ENCODE measurements at regions not wholly inside any gene's neighbourhood (a gene's known extent, or its start where the extent isn't known, plus 50 kb on each side); places are given as distances from the start of the nearest gene placed in this dataset.
"Not testable (repeated sequence)": the region's sequence is repeated elsewhere in the genome, so short reads cannot be mapped to it uniquely, and the experiment has no call there.

DNA sequence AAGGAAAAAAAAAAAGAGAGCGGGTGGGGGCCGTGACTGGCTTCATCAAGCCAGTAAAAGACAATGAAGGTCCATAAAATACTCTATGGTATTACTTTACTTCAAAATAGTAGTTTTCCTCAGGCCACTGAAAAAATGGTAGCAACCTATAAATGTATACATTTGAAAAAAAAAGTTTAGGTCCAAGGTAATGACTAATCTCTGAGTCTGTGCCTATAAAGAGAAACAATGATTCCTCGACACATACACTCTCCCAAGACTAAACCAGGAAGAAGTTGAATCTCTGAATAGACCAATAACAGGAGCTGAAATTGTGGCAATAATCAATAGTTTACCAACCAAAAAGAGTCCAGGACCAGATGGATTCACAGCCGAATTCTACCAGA, 84.5 kb upstream of the SIRPG start:
- not testable (repeated sequence) for DNase-seq

DNA sequence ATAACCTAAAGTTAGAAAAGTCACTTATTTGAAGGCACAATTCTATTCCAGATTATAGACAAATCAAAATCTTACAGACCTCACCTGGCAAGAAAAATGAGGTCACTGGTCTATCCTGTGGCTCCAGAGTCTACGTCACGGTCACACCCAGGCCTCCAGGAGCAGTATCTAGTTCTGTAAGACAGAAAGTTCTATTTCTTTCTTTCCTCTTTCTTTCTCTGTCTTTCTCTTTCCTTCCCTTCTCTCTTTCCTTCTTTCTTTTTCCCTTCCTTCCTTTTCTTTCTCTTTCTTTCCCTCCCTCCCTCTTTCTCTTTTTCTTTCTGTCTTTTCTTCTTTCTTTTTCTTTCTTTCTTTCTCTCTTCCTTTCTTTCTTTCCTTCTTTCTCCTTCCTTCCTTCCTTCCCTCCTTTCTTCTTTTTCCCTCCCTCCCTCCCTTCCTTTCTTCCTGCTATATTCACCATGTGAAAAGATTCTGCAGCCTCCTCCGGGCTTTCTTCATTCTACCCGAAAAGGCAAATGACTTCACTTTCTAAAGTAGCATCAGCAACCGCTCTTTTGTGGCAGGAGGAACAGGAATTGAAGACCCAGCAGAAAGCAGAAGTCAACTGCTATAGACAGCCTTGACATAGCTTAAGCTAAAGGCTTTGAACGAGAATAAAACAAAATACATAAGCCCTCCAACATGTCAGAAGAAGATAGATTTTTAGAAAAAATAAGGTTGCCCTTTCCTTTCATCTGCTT, 83.9 kb upstream of the SIRPG start:
- no peak for DNase-seq

DNA sequence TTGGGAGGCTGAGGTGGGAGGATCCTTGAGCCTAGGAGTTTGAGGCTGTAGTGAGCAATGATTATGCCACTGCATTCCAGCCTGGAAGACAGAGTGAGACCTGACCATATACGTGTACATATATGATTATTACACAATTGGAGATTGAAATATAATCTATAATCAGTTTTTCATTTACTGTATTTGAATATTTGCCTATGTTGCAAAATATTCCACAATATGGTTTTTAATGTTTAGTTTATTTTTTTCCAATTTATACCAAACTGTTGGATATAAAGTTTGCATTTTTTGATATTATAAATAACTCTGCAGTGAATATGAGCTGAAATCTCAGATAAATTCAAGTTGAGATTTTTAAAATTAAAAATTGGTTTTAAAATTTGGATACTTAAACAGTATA, 79.6 kb upstream of the SIRPG start:
- no peak for DNase-seq

DNA sequence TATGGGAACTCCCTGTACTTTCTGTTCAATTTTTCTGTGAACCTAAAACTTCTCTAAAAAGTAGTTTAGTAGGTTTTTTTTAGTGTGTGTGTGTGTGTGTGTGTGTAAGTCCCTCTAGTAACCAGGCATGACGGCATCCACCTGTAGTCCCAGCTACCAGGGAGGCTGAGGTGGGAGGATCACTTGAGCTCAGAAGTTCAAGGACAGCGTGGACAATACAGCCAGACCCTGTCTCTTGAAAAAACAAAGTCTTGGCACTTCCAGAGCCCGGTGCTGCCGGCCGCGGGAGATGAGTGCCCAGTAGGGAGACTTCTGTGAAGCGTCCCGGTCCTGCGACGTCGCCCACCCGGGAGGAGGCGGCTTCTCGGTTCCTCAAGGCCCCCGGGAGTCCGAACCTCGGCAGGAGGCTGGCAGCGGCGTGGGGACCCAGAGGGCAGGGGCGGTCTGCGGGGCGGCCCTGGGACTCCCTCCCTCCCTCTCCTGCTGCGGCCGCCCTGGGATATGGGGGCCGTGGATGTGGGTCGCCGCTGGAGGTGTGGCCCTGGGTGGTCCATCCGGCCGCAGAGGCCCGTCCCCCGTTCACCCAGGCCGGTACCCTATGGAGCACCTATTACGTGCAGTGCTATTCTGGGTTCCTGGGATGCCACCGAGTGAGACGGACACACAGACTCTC, 78.0 kb upstream of the SIRPG start:
- no peak for DNase-seq

DNA sequence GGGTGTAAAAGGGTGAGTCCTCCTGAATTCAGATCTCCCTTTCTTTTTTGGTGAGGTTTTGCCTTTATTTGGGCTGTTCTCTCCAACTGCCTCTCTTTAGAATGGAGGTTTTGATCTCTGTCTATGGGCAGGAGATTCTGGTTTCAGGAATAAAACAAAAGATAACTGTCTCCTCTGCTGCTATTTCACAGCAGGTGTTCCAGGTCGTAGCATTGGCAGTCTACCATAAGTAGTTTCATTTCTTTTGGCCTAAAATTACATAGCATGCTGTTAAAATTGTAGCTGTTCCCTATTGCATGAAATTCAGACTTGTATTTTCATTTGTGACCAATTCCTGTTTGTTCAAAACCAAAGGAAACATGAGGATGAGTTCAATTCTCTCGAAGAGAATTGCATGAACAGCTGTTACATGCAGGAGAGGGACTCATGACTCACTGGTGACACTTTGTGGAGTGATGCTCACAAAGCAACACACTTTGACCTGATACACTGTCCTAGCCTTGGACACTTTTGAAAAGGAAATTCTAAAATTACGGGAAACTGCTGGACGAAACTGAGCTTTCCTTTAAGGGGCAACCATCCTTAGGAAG, 76.8 kb upstream of the SIRPG start:
- peak; percentile 44 for DNase-seq

DNA sequence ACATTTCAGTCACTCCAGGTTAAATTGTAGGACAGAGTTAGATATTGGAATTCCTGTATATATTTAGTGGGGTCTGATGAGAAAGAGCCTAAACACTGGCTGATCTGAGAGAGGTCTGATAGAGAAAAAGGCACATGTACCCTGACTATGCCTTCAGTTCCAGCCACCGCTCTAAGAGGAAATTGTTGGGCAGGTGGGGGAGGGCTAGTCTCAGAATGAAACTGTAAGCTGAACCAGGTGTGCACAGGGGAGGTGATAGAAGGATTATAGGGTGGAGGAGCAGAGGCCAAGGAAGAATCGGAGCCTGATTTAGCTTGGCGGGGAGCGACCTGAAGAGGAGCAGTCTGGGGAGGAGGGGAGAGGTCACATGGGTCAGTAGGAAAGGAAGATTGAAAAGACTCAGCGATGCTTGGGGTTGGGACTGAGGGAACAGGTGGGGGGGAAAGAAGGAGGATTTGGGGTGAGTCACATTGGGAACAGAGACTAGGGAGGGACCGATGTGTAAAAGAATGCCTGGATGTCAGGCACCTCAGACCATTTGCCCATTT, 74.3 kb upstream of the SIRPG start:
- peak; percentile 45 for DNase-seq

DNA sequence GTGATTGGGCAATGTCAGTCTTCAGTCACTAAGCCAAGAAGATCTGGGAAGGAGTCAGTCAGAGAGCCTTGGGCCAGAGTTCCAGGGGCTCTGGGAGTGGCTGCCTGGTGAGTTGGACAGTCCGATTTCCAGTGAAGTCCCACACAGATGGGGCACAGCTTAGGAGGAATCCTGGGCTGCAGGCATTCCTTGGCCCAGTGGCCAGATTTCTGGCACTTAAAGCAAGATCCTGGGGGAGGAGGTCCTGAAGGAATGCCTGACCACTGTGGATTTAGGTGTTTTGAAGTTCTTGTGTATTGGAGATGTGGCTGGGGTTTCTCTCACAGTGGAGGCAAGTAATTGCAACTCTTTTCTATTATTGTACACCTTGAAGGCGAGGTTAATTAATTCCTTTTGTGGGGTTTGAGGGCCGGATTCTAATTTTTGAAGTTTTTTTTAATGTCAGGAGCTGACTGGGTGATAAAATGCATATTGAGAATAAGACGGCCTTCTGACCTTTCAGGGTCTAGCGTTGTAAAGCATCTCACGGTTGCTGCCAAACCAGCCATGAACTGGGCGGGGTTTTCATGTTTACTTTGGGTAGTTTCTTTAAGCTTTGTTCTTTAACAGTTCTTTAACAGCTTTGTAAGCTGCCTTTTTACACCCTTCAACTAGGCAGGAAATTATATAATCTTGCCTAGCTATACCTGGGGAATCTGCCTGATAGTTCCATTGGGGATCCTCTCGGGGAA, 73.6 kb upstream of the SIRPG start:
- DNase-seq: not testable (repeated sequence)

DNA sequence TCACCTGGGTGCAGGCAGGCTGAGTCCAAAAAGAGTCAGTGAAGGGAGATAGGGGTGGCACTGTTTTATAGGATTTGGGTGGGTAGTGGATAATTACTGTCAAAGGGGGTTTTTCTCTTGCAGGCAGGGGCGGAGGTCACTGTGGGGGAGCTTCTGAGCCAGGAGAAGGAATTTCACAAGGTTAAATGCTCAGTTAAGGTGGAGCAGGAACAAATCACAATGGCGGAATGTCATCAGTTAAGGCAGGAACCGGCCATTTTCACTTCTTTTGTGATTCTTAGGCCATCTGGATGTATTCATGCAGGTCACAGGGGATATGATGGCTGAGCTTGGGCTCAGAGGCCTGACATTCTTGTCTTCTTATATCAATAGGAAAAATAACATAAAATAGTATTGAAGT, 69.7 kb upstream of the SIRPG start:
- not testable (repeated sequence) for DNase-seq

DNA sequence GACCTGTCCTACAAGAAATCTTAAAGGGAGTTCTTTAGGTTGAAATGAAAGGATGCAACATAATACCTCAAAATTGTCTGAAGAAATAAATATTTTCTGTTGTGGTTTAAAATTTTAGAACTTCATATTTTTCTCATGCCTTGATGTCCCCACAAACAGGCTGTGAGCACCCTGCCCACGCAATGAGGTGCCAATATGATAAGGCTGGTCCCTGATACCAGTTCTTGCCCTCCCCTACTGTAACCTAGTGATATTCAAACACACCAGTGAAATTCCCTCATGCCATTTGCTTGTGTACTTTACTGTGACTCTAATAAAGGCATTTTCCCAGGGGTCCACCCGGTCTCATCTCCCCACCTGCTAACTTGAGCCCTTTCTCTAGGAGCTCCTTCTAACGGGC, 67.3 kb upstream of the SIRPG start:
- DNase-seq: no peak

DNA sequence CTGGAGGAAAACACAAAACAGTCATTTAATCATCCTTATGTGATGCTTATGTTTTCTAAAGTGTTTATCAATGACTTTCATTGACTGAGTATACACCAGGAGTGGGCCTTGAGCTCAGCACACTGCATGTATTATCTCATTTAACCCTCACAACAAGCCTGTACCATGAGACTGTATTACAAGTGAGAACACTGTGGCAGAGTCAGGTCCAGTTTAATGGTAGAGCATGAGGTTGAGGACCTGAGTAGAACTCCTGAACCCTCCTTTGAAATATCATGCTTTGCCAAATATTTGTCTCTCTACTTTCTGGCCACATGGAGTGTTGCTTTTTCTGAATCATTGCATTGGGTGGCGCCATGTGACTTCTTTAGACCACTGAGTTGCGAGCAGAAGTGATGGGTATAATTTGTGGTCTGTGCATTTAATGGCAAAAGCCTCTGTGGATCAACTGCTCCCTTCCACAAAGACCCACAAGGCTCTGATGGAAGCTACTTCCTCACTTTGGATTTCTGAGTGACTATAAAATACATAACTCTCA, 65.0 kb upstream of the SIRPG start:
- DNase-seq: no peak

DNA sequence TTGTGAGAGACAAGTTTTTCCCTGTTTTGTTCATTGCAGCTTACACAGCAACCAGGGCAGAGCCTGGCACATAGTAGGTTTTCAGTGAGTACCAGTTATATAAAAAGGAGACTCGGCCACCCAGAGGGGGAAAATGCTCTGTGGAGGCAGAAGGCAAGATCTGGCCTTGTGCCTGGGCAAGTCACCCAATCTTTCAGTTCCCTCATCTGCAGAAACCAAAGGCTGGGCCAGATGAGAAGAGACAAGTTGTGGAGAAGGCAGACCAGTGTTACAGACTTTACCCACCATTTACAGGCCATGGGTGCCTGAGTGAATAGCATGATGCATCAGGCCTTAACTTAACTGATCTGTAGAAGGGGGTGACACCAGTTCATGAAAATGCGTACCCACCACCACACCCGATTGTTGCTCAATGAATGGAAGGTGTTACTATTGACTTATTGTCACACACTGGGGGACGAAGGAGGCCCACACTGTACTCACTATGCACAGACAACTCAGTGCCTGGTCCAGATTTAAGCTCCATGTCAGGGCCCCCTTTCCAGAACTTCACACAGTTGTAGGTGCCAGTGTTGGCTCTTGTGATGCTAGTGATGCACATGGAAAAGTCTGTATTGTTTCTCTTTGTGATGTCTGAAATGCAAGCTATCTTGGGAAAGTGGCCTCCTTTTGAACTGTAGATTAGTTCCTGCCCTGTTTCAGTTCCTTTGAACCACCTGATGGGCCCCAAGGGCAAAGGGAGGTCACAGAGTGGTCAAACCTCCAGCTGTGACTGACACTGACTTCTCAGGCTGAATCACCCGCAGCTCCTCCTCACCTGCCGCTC, 64.3 kb upstream of the SIRPG start:
- no peak for DNase-seq

DNA sequence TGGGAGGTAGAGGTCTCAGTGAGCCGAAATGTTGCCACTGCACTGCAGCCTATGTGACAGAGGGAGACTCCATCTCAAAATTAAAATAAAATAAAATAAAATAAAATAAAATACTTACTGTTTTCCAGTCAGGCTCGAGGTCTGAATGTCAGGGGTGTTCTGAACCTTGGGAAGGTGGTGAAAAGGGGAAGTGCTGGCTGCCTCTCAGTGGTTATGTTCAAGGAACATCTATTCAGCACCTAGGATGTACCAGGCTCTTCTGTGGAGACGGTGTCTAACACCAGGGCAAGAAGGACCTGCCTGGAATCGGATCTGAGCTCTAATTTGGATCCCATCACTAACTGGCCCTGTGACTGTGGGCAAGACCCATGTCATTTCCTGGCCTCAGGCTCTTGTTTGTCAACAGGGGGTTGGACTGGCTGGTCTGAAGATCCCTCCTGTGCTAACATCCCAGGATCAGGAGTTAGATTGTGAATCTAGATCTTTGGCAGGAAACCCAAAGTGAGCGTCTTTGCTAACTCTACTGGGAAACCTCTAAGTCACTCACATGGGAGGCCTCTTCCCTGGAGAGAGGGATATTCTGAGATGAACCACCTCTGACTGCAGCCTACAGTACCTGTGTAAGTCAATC, 63.4 kb upstream of the SIRPG start:
- DNase-seq: no peak

DNA sequence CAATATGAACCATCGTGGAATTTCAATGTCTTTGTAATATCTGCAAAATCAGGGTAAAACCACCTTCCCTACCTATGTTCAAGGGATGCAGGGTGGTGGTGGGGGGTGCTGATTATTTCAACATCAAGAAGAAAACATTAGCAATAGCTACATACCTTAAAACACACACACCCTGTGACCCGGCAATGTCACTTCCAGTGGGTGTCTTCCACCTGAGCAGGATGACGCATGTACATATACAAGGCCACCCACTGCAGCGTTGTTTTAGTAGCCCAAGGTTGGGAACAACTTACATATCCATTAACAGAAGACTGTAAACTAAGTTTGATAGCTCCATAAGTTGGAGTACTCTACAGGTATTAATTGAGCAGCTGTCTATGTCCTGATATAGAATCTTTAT, 62.6 kb upstream of the SIRPG start:
- DNase-seq: no peak

DNA sequence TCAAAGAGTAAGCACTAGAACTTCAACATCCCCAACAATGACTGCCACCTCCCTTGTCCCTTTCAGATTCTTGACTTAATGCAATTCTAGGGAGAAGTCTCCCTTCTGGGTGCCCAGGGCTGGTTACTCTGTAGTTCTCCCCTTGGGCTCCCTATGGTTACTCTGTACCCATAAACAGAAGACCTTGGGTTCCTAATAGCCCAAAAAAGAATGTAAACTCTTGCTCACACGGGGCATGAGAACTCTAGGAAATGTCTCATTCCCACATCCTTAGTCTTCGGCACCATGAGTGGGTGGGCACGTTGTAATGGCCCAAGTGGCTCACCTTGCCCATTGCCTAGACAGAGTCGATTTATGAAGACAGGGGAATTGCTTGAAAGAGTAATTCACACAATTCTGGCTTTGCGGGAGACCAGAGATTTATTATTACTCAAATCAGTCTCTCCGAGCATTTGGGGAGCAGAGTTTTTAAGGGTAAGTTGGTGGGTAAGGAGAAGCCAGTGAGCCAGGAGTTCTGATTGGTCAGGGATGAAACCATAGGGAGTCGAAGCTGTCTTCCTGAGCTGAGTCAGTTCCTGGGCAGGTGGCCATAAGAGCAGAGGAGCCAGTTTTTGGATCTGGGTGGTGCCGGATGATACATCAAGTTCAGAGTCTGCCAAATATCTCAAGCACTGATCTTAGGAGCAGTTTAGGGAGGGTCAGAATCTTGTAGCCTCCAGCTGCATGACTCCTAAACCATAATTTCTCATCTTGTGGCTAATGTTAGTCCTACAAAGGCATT, 61.2 kb upstream of the SIRPG start:
- DNase-seq: no peak

DNA sequence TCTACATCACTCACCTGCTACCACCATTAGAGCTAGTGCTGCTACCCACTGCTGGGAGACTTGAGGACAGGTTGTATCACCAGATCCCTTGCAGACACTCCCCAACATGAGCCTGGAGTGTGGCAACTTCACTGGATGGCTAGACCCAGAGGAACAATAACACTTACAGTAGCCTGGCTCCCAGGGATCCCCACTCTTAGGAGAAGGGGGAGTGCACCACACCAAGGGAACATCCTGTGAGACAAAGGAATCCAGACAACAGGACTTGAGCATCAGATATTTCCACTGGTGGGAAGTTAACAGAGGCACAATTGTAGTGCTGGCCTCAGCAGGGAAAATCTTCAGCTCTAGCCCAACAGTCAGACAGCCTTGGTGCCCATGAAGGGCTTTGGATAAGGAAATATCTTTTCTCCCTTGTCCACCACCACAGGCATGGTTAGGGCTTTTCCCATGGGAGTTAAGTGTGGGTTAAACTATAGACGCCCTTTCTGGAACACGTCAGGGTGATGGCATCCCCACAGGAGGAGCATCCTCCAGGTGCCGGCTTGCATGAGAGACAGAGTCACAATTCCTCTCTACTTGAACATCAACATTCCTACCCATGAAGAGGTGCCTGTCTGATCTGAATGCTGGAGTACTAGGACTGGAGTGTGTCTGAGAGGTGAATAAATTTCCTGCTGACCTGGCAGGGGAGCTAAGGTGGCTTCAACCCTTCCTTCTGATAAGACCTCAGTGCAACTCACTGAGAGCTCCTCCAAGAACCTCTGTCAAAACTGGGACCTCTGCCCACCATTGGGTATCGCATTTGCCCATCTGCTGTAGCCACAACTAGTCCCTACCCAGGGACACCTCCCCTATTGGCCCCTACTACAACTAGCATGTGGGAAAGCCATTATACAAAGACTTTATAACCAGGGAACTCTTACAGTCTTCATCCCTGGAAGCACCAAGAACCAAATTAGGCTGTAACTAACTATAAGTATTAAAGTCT, 55.4 kb upstream of the SIRPG start:
- no peak for DNase-seq

DNA sequence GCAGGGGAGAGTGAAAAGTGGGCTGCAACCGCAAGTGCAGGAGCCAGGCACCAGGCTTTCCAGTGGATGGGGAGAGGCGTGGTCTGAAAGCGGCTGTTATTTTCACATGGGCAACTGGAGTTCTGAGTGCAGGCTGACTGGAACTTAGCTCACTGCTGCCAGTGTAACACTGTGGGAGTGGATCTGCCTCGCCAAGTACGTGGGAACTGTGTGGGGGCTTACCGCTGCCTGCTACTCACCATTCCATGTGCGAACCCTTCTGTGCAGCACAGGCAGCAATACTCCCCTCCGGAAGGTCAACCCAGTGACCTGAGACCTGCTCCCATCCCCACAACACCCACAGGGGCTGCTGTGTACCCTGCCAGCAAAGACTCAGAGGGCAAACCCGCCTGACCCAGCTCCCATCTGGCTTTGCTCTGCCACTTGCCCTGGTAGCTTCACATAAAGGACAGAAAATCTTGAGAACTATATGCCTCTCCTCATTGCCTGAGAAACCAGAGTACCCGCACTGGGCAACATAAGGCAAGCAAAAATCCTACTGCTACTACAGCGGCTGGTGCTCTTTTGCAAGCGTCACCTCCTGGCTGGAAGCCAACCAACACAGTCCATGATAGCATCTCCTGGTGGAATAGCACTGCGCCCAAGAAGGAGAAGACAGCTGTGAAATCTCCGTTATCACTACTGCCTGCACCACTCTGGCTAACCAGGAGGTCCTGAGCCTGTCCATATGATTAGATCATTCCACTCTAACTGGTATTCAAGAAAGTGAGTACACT, 54.4 kb upstream of the SIRPG start:
- no peak for DNase-seq

DNA sequence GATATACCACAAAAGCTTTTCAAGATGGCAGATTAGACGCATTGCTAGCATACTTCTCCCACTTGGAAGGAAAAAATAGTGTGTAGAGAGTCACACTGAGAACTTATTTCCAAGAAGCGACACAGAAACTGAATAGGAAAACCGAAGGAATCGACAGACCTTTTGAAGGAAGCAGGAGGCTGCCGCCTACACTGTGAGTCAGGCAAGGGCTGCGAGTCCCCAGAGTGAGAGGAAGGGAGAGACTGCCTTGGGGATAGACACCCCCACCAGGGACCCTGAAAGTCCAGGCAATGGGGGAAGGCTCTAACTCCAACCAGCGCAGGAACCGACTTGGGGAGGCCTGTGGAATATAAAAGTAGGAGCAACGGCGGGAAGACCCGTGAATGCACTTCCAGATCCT, 53.7 kb upstream of the SIRPG start:
- DNase-seq: no peak

DNA sequence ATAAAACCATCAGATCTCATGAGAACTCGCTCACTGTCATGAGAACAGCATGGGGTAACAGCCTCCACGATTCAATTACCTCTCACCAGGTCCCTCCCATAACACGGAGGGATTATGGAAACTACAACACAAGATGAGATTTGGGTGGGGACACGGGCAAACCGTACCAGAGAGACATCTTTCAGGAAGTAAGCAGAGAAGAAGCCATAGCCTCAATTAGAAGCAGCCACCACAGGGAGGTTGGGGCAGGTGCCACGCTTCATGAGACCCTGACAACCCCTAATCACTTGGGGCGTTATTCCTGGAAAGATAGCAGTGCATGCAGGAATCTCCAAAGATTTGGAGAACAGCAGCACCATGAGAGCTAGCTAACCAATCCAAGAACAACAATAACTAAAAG, 52.9 kb upstream of the SIRPG start:
- no peak for DNase-seq
